GM21360 (cell line): ENCODE measurements at regions not wholly inside any gene's neighbourhood (a gene's known extent, or its start where the extent isn't known, plus 50 kb on each side); places are given as distances from the start of the nearest gene placed in this dataset.
"Not testable (repeated sequence)": the region's sequence is repeated elsewhere in the genome, so short reads cannot be mapped to it uniquely, and the experiment has no call there.

Source experiments
- ATAC-seq: cut with Tn5 transposase; IDR thresholded peaks from one replicate; pipeline ENCODE4 v1.9.1; 2021; ENCODE audit warnings: mild to moderate bottlenecking, moderate library complexity; ENCODE audit not compliant: unreplicated experiment

DNA sequence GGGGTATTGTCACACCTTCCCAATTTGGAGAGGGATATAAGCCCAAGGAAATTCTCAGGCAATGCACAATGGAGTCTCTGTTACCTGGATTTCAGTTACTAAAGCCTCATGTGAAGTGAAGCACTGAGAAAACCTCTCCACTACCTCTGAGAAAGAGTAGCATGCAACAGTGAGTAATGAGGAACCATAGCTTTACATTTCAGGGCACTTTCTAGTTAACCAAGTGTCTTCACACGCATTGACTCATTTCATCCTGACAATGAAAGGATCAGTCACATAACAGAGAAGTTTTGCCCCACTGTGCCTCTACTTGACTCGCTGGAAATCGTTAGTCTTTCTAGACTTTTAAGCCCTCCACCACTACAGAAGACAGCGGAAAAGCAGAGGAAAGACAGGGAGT lies 86.2 kb upstream of the ARID1B start:
- peak; percentile 65 for ATAC-seq

- ATAC-seq = no peak
Measured at GRCh38 chr6:156689656-156690055, 87.5 kb upstream of the ARID1B start.

DNA sequence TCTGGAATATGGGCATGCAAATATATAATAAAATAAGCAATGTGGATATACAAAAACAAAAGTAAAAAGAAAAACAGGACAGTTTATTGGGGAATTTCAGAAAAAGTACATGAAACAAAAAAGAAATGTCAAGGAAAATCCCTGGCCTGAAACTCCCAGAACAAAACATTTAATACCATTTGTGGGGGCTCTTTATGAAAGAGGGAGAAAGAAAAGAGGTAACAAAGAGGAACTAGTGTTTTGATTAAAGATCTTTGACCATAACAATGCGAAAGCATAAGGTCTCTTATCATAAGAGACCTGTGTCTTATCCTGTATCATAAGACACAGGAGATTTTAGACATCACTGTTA lies 88.6 kb upstream of the ARID1B start:
- ATAC-seq = no peak

DNA sequence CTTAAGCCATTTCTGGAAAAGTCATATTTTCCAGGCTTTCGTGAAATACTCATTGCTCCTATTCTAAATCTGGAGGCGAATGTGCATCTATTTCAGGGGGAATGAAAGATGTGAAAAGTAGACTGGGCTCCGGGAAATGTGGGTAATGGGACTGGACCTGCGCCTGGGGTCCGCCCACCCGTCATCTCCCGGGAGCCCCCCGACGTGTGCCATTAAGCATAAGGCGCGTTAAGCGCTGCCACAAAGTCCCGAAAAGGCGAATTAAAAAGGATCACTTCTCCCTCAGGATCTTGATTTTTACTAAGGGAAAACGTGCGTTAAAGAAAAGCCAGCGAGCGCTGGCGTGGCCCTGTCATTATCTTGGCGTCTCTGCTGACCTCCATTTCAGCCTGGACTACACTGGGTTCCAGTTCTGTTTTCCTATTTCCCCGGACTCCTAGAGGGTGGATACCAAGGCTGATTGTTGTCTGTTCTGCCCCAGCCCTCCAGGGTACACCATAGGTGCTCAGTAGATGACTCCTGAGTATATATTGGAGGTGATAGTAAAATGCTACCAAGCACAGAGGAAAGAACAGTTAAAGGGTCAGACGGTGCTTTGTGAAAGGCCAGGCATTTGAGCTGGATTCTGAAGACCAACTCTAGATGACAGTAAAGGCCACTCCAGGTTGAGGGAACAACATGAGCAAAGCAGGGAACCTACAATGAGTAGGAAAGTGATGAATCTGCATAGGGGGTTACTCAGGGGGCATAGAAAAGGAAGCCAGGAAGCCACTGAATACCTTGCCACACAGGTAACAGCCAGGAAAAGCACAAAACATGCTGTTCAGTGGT lies 89.2 kb upstream of the ARID1B start:
- ATAC-seq = peak; percentile 0

DNA sequence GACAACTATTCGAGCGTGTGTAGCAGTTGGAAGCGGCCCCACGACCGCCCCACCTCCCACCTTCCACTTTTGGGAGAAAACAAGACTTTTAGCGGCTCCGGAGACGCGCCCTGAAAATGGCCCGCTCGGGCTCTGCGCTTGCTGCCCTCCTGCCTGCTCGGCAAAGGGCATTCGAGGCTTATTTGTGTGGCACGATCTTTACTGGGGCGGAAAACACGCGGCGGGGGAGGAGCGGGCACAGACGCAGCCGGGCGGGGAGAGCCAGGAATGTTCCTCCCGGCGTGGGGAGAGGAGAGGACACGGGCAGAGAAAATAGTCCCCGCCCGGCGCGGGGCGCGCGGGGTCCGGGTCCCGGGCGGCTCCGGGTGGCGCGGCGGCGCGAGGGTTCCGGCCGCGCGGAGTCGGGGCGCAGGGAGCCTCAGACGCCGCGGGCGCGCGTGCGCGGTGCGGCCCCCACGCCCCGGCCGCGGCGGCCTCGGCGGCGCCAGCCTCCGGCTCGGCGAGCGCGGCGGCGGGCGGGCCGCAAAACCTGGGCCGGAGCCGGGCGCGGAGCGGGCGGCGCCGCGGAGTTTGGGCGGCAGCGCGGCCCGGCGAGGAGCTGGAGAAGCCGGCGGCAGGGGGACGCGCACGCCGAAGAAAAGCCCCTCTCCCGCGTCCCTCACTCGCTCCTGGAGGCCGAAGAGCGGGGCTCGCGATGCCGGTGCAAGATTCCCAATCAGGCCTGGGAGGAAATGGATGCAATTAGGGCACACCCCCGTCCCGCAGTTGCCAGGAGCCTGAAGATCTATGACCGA lies 90.0 kb upstream of the ARID1B start:
- peak; percentile 50 for ATAC-seq

GRCh38 chr6:156686301-156686994 lies 90.7 kb upstream of the ARID1B start:
- ATAC-seq = peak; percentile 9

GRCh38 chr6:156685823-156686222 lies 91.4 kb upstream of the ARID1B start:
- ATAC-seq = no peak

DNA sequence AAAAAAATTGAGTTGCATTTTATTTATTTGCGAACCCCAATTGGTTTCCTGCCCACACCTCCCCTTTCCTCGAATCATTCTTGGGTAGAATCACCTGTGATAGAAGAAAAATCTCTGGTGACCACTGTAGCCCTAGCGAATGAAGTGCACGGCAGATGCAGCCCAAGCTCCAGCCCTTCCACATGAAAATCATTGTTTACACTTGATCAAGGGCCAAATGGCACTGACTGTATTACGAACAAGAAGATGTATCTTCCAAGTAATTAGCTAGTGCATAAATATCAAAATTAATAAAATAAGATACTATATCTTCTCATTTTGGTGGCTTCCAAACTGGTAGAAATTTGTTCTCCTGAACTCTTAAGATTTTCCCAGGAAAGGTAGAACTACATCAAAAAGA lies 93.4 kb upstream of the ARID1B start:
- no peak for ATAC-seq

GRCh38 chr6:156676721-156677120 lies 100.5 kb upstream of the ARID1B start:
- no peak for ATAC-seq

DNA sequence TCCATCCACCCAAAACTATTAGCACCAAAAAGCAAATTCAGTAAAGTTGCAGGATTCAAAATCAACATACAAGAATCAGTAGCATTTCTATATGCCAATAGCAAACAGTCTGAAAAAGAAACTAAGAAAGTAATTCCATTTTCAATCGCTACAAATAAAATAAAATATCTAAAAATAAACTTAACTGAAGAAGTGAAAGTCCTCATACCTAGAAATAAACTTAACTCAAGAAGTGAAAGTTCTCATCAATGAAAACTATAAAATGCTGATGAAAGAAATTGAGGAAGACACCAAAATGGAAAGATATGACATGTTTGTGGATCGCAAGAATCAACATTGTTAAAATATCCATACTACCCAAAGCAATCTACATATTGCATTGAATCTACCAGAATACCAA lies 103.0 kb upstream of the ARID1B start:
- ATAC-seq = no peak

- not testable (repeated sequence) for ATAC-seq
Measured at GRCh38 chr6:156670097-156670496, 107.1 kb upstream of the ARID1B start.

DNA sequence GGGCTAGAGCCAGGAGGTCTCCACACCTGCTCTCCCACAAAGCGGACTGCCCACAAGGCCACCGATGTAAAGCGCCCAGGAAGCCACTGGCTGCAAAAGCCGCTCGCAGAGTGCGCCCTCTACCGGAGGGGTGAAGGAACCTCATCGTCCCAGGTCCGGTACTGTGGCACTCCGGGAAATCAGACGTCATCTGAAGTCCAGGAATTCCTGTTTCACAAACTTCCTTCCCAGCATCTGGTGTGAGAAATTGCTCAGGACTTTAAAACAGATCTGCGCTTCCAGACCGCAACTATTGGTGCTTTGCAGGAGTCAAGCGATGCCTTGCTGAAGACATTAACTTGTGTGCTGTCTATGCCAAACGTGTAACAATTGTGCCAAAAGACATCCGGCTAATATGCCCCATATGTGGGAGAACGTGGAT lies 115.1 kb upstream of the ARID1B start:
- no peak for ATAC-seq

- no peak for ATAC-seq
Measured at GRCh38 chr6:156660389-156660788, 116.8 kb upstream of the ARID1B start.

DNA sequence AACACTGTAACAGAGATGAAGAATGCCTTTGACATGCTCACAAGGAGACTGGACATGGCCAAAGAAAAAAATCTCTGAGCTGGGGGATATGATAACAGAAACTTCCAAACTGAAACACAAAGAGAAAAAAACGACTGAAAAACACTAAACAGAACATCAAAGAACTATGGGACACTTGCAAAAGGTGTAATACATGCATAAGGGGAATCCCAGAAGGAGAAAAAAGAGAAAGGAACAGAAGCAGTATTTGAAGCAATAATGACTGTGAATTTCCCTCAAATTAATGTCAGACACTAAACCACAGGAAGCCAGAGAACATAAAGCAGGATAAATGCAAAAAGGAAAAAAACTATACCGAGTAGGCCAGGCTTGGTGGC lies 117.4 kb upstream of the ARID1B start:
- peak; percentile 49 for ATAC-seq

DNA sequence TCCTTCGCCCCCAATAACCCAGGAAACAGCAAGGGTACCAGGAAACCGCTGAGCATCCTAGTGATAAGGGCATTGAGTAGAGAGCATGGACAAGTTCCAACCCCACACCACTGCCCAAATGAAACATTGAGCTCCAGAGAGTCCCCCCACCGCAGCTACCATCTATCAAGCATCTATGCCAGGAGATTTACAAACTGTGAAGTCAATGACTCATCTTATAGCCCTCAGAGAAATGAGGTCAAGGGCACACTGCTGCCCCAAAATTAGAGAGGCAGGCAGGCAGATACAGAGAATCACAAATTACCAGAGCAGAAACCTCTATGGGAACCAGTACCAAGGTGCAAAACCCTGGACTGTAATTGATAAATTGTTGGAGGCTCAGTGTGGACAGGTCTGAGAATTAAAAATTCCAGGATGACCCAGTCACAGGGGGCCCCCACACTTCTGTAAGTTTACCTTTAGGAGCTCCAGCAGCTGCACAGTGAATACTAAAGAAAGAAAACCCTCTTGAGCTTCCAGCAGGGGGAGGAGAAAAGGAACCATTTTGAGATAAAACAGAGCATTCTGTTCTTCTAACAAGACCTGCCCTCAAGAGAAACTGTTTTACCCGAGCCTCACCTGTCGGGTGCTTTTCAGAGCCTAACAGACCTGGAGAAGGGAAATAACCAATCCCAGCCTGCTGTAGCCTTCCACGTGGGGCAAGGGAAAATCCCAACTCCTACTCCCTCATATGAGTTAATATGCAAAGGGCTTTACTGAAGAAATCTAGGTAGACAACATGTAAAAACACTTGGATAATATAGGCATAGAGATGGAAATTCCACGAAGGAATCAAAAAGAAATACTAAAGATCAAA lies 118.0 kb upstream of the ARID1B start:
- peak; percentile 46 for ATAC-seq

DNA sequence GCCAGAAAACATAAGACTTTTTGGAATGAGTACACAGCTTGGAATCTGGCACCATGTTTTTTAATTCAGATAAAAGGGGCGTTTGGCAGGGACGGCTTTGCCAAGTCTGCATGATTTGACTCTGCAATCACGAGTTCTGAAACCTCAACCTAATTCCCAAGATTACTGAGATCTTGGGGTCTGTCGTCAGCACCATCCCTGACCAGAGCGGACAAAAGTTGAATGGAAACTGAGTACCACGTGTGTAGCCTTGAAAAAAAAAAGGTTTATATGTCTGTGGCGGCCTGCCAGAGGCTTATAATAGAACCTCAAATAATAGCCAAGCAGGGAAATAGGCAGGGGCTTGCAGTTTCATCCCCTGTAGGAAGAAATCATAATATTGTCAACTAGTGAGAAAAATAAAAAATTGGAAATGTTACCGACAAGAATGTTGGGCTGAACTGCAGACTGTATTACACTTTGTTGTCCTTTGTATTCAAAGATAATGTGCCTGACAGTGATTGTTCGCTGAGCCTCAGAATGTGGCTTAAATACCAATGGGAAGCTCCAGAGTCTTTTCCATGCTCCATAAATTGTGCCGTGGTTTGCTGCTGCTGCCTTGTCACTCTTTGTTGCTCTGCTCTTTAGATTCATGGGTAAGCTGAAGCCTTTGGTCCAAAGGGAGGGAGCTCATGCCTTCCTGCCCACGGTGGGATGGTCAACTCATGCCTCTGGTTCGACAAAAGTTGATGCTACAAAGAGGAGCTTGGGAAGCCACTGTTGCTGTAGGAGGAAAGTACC lies 118.8 kb upstream of the ARID1B start:
- ATAC-seq = no peak

DNA sequence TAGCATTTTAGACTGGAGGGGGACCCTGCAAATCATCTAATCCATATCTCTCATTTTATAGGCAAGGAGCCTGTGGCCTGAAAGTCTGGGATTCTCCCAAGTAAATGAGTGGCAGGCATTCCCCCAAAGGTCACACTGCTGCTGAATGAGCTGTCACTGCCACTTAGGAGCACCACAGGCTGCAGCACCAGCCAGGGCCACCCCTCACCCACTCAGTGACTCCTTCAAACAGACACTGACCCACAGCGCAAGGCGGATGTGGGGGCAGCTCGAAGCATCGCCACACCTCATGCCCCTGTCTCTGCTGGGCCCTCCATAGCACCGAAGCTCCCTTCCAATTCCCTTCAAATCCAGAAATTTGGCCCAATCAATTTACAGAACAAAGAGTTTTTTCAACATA lies 119.9 kb upstream of the ARID1B start:
- ATAC-seq = no peak

GRCh38 chr6:156654919-156655918 lies 122.0 kb upstream of the ARID1B start:
- no peak for ATAC-seq

DNA sequence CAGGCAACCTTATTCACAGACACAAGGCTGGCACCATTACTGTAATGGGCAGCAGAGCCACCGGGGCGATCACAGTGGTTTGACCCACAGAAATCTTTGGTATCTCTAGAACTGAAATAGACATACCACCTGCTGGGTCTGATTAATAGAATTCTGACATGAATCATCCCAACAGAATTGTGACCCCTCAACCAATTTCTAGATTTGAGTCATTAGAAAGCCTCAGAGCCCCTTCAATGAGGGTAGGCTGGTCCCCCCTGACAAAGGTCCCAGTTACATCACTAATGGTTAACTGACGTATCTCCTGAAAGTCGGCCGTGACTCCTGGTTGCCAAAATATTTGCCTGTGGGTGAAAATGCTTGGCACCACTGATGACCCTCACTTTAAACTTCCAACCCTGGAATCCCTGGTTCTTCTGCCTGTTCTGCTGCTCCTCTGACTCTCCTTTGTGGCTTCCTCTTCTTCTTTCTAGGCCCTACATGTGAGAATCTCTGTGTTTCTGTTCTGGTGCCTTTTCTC lies 124.9 kb upstream of the ARID1B start:
- no peak for ATAC-seq
